Transverse colon (tissue), 3 donors: ENCODE measurements at regions not wholly inside any gene's neighbourhood (a gene's known extent, or its start where the extent isn't known, plus 50 kb on each side); places are given as distances from the start of the nearest gene placed in this dataset.

Experiments
- CTCF ChIP-seq, 5 experiments: fragments of 200-600 bp in 3 of 5; fragments of 450-650 bp in 2 of 5; sonication (generic) in 3 of 5; IDR thresholded peaks; 1 replicate in 2 of 5; 2 replicates in 3 of 5; pipeline ENCODE4 v1.5.1; 2016 to 2017; ENCODE audit warnings: antibody characterized with exemption in 5 of 5, inconsistent platforms in 3 of 5, mild to moderate bottlenecking in 2 of 5, moderate library complexity in 1 of 5
- POLR2A ChIP-seq: fragments of 450-650 bp; IDR thresholded peaks from one replicate; pipeline ENCODE4 v1.6.1; 2016; ENCODE audit warnings: antibody characterized with exemption, mild to moderate bottlenecking, moderate library complexity

- TF ChIP-seq CTCF (IDR thresholded peaks at IDR 0.05) (peak; percentile 89 to 96 (median 90)), POLR2A (no peak)
These were observed 51.2 kb upstream of the SEMA4D start for GRCh38 chr9:89549031-89549644.
